DOHH2 (cell line): ENCODE measurements at regions not wholly inside any gene's neighbourhood (a gene's known extent, or its start where the extent isn't known, plus 50 kb on each side); places are given as distances from the start of the nearest gene placed in this dataset.

Experiments
- H3F3A ChIP-seq: fragments of 200-600 bp; sonication (generic), shearing (Covaris generic); 2 replicates; pipeline ENCODE4 v1.6.0; 2016; ENCODE audit warnings: antibody characterized with exemption, mild to moderate bottlenecking; ENCODE audit not compliant: control insufficient read depth, insufficient read depth
- H3K27ac ChIP-seq: fragments of 200-600 bp; sonication (generic); 2 replicates; pipeline ENCODE4 v1.5.1; 2014; ENCODE audit warnings: low read depth, mild to moderate bottlenecking, low read length, moderate library complexity
- H3K27me3 ChIP-seq: fragments of 200-600 bp; sonication (generic); 2 replicates; pipeline ENCODE4 v1.6.1; 2014; ENCODE audit warnings: mild to moderate bottlenecking, low read length, mixed read lengths; ENCODE audit not compliant: control insufficient read depth
- H3K36me3 ChIP-seq: fragments of 200-600 bp; sonication (generic); 2 replicates; pipeline ENCODE4 v1.6.1; 2014; ENCODE audit warnings: mild to moderate bottlenecking, low read length, moderate library complexity, mixed read lengths; ENCODE audit not compliant: control insufficient read depth
- H3K4me1 ChIP-seq: fragments of 200-600 bp; sonication (generic); 2 replicates; pipeline ENCODE4 v1.6.1; 2014; ENCODE audit warnings: mild to moderate bottlenecking, low read length, mixed read lengths; ENCODE audit not compliant: control insufficient read depth
- H3K4me2 ChIP-seq: fragments of 200-600 bp; sonication (generic); 2 replicates; pipeline ENCODE4 v1.6.0; 2014; ENCODE audit warnings: mild to moderate bottlenecking, low read length, moderate library complexity
- H3K4me3 ChIP-seq: fragments of 200-600 bp; sonication (generic); 2 replicates; pipeline ENCODE4 v1.5.1; 2014; ENCODE audit warnings: mild to moderate bottlenecking, low read length, mixed read lengths
- H3K79me2 ChIP-seq: fragments of 200-600 bp; sonication (generic); 2 replicates; pipeline ENCODE4 v1.6.1; 2014; ENCODE audit warnings: mild to moderate bottlenecking, low read length, mixed read lengths; ENCODE audit not compliant: control insufficient read depth
- H3K9me2 ChIP-seq: fragments of 200-600 bp; sonication (generic); replicated peaks from 2 replicates; pipeline ENCODE4 v1.6.1; 2014; ENCODE audit warnings: mild to moderate bottlenecking, low read length, mixed read lengths; ENCODE audit not compliant: control insufficient read depth
- H3K9me3 ChIP-seq: fragments of 200-600 bp; sonication (generic); 2 replicates; pipeline ENCODE4 v1.6.1; 2014; ENCODE audit warnings: antibody characterized with exemption, low read length, mixed read lengths; ENCODE audit not compliant: control insufficient read depth, insufficient read depth
- H4K20me1 ChIP-seq: fragments of 200-600 bp; sonication (generic); 2 replicates; pipeline ENCODE4 v1.6.0; 2014; ENCODE audit warnings: low read depth, mild to moderate bottlenecking, antibody characterized with exemption, low read length, moderate library complexity; ENCODE audit not compliant: control insufficient read depth, insufficient read depth
- EZH2phosphoT487 ChIP-seq: fragments of 200-600 bp; sonication (generic); IDR thresholded peaks from 2 replicates; pipeline ENCODE4 v1.6.1; 2017; ENCODE audit warnings: borderline replicate concordance, mild to moderate bottlenecking, antibody characterized with exemption, low read length, moderate library complexity, mixed read lengths
- TF ChIP-seq, protein P1 (sequence below): fragments of 200-600 bp; sonication (generic); IDR thresholded peaks from one replicate; pipeline ENCODE4 v1.5.1; 2014; ENCODE audit warnings: antibody characterized with exemption, mild to moderate bottlenecking, low read depth, low read length; ENCODE audit not compliant: poor library complexity, severe bottlenecking

- Histone ChIP-seq H3K4me1 (no peaks in the 10 kb centered on the region), H3K27ac (no peak overlapping the region), H3K36me3 (no peaks in the 10 kb centered on the region), H3K4me2 (no peak overlapping the region), H3K9me3 (no peaks in the 10 kb centered on the region), H3K4me3 (no peak overlapping the region), H3K79me2 (no peaks in the 10 kb centered on the region), H4K20me1 (no peaks in the 10 kb centered on the region), H3K9me2 (no peaks in the 10 kb centered on the region), H3K27me3 (no peaks in the 10 kb centered on the region), H3F3A (no peaks in the 10 kb centered on the region)
- TF ChIP-seq EZH2phosphoT487, result no peak
- TF ChIP-seq, protein P1, sequence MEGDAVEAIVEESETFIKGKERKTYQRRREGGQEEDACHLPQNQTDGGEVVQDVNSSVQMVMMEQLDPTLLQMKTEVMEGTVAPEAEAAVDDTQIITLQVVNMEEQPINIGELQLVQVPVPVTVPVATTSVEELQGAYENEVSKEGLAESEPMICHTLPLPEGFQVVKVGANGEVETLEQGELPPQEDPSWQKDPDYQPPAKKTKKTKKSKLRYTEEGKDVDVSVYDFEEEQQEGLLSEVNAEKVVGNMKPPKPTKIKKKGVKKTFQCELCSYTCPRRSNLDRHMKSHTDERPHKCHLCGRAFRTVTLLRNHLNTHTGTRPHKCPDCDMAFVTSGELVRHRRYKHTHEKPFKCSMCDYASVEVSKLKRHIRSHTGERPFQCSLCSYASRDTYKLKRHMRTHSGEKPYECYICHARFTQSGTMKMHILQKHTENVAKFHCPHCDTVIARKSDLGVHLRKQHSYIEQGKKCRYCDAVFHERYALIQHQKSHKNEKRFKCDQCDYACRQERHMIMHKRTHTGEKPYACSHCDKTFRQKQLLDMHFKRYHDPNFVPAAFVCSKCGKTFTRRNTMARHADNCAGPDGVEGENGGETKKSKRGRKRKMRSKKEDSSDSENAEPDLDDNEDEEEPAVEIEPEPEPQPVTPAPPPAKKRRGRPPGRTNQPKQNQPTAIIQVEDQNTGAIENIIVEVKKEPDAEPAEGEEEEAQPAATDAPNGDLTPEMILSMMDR, result no peak
These were observed 141.1 kb upstream of the NAV3 start for GRCh38 chr12:77689510-77690086.

DNA sequence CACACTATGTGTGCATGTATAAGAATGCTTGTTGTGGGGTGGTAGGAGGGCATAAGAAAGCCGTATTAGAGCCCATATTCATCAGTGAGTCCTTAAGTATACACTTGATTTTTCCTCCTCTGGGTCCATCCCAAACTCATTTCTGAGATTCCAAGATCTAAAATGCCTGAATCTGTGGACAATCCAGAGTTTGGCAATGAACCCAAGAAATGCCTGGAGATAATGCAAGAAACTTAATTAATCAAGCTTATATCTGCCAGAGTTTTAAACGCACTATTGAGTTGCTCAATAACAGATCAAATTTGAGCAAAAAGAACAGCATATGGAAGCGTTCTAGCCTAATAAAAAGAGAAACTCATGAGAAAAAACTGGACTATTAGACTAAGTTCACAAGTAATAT, 143.4 kb upstream of the NAV3 start:
- Histone ChIP-seq H3K9me2 (no peaks in the 10 kb centered on the region), H3K9me3 (no peaks in the 10 kb centered on the region), H3K4me3 (no peak overlapping the region), H3K27me3 (no peaks in the 10 kb centered on the region), H3F3A (no peaks in the 10 kb centered on the region), H3K36me3 (no peaks in the 10 kb centered on the region), H3K27ac (no peak overlapping the region), H3K79me2 (no peaks in the 10 kb centered on the region), H3K4me1 (no peaks in the 10 kb centered on the region), H3K4me2 (no peak overlapping the region), H4K20me1 (no peaks in the 10 kb centered on the region)
- TF ChIP-seq EZH2phosphoT487, result no peak
- TF ChIP-seq, protein P1, result no peak

DNA sequence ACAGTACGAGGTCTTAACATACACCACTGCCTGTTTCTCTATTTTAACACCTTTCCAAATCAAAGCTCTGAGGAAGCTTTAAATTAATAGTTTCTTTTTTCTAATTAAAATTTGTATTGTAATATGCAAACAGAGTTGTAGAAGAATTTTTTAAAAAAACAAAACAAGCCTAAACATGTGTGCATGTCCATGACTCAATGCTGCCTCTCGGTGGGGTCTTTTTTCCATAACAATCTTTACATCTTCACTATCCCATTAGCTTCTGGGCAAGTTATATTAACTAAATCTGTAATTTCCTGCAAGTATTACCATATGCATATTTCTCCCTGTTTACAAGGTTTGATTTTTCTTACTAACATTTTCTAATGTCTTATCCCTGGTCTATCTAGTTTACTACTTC, 143.9 kb upstream of the NAV3 start:
- Histone ChIP-seq H3K9me3 (no peaks in the 10 kb centered on the region), H3K4me3 (no peak overlapping the region), H3K27ac (no peak overlapping the region), H4K20me1 (no peaks in the 10 kb centered on the region), H3F3A (no peaks in the 10 kb centered on the region), H3K9me2 (no peaks in the 10 kb centered on the region), H3K4me1 (no peaks in the 10 kb centered on the region), H3K27me3 (no peaks in the 10 kb centered on the region), H3K79me2 (no peaks in the 10 kb centered on the region), H3K36me3 (no peaks in the 10 kb centered on the region), H3K4me2 (no peak overlapping the region)
- TF ChIP-seq EZH2phosphoT487, result no peak
- TF ChIP-seq, protein P1, result no peak
